ENCODE measurements at regions not wholly inside any gene's neighbourhood (a gene's known extent, or its start where the extent isn't known, plus 50 kb on each side); places are given as distances from the start of the nearest gene placed in this dataset.

DNA sequence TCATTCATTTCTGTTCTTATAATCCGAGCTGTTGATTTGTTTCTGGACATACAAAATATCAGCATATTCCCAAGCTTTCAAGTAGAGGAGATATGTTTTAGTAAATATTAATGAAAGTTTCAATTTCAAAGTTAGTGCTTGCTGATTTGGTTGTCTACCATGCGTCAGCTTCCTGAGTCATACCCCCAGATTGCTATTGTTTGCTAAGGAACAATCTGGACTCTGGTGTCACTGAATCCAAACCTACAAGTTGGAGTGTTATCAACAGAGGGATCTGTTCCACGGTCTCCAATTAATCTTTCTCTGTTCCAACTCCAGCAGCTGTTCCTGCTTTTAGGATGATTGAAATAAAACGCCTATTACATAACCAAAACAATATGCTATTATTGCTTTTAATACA lies 96.1 kb upstream of the FAM9A start:
- TF ChIP-seq, protein P1, sequence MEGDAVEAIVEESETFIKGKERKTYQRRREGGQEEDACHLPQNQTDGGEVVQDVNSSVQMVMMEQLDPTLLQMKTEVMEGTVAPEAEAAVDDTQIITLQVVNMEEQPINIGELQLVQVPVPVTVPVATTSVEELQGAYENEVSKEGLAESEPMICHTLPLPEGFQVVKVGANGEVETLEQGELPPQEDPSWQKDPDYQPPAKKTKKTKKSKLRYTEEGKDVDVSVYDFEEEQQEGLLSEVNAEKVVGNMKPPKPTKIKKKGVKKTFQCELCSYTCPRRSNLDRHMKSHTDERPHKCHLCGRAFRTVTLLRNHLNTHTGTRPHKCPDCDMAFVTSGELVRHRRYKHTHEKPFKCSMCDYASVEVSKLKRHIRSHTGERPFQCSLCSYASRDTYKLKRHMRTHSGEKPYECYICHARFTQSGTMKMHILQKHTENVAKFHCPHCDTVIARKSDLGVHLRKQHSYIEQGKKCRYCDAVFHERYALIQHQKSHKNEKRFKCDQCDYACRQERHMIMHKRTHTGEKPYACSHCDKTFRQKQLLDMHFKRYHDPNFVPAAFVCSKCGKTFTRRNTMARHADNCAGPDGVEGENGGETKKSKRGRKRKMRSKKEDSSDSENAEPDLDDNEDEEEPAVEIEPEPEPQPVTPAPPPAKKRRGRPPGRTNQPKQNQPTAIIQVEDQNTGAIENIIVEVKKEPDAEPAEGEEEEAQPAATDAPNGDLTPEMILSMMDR (IDR thresholded peaks at IDR 0.05): no peak
- TF ChIP-seq POLR2A (IDR thresholded peaks at IDR 0.05) (no peak), EP300 (IDR thresholded peaks at IDR 0.05) (no peak)
